Ishikawa (cell line): ENCODE measurements at regions not wholly inside any gene's neighbourhood (a gene's known extent, or its start where the extent isn't known, plus 50 kb on each side); places are given as distances from the start of the nearest gene placed in this dataset.

Source experiments
- CEBPB ChIP-seq: IDR thresholded peaks from 2 replicates; pipeline ENCODE4 v1.6.1; 2012
- CREB1 ChIP-seq: IDR thresholded peaks from 2 replicates; pipeline ENCODE4 v1.6.1; 2012; ENCODE audit warnings: low read depth
- EGR1 ChIP-seq: IDR thresholded peaks from 2 replicates; pipeline ENCODE4 v1.6.1; 2012
- EP300 ChIP-seq: IDR thresholded peaks from 2 replicates; pipeline ENCODE4 v1.6.1; 2012; ENCODE audit warnings: borderline replicate concordance
- FOXM1 ChIP-seq: IDR thresholded peaks from 2 replicates; pipeline ENCODE4 v1.6.1; 2012; ENCODE audit warnings: low read depth, borderline replicate concordance
- NFIC ChIP-seq: IDR thresholded peaks from 2 replicates; pipeline ENCODE4 v1.6.1; 2012
- RAD21 ChIP-seq: IDR thresholded peaks from 2 replicates; pipeline ENCODE4 v1.6.1; 2012; ENCODE audit warnings: low read depth
- TAF1 ChIP-seq: IDR thresholded peaks from 2 replicates; pipeline ENCODE4 v1.6.1; 2012; ENCODE audit warnings: low read depth, mild to moderate bottlenecking
- TCF12 ChIP-seq: IDR thresholded peaks from 2 replicates; pipeline ENCODE4 v1.6.1; 2012; ENCODE audit warnings: low read depth
- TEAD4 ChIP-seq: IDR thresholded peaks from 2 replicates; pipeline ENCODE4 v1.6.1; 2012
- YY1 ChIP-seq: IDR thresholded peaks from 2 replicates; pipeline ENCODE4 v1.6.1; 2012; ENCODE audit warnings: low read depth
- ZBTB7A ChIP-seq: IDR thresholded peaks from 2 replicates; pipeline ENCODE4 v1.6.1; 2012; ENCODE audit warnings: low read depth
- TF ChIP-seq, protein P1 (sequence below): IDR thresholded peaks from 2 replicates; pipeline ENCODE4 v1.6.1; 2012
- TF ChIP-seq, protein P2 (sequence below): IDR thresholded peaks from 2 replicates; pipeline ENCODE4 v1.6.1; 2012
- TF ChIP-seq, protein P3 (sequence below): IDR thresholded peaks from 2 replicates; pipeline ENCODE4 v1.6.1; 2012; ENCODE audit warnings: low read depth, mild to moderate bottlenecking

DNA sequence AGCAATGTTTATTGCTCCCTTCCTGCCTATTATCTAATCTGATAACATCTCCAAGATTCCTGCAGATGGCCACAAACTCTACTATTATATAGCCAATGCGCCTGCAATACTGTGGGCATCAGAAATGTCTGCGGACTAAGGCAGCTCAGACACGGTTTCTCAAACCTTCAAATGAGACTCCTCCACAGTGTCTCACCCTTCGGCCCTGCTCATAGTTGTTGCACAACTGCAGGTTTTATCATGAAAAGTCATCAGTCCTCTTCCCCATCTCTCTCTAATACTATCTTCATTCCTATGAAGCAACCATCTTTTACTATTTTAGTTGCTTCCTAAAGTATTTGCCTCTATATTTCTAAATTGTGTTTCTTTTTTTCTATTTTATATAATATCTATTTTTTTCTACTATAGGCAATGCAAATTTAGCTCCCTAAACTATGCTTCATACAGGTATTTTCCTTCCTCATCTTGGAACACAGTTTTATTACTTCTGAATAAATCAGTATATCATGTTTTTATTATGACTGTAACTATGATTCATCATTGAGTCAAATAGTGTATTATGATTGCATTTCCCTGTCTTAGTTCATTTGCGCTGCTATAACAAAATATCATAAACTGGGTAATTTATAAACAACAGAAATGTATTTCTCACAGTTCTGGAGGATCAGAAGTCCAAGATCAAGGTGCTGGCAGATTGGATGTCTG, 129.7 kb upstream of the EDNRA start:
- no peak for TF ChIP-seq FOXM1
- TF ChIP-seq, protein P1, sequence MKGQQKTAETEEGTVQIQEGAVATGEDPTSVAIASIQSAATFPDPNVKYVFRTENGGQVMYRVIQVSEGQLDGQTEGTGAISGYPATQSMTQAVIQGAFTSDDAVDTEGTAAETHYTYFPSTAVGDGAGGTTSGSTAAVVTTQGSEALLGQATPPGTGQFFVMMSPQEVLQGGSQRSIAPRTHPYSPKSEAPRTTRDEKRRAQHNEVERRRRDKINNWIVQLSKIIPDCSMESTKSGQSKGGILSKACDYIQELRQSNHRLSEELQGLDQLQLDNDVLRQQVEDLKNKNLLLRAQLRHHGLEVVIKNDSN = no peak
- TF ChIP-seq CREB1 = no peak
- no peak for TF ChIP-seq YY1
- no peak for TF ChIP-seq CEBPB

DNA sequence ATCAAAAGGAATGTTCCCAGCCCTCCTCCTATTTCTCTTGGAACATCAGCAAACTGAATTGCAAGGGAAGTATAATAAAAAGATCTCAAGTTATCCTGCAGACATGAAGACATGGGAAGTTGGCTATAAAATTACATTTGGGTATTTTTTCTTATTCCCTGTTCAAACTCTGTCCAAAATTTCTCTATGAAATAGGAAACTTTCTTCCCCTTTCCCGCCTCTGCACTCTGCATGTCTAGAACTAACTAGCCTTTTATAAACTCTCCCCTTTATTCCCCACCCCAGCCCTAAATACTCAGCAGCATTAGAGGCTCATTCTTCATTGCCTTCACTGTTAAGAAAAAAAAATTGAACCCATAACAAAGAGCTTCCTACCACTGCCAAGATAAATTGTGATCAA, 126.7 kb upstream of the EDNRA start:
- TF ChIP-seq TAF1 (no peak), FOXM1 (no peak), CREB1 (no peak), YY1 (no peak), EGR1 (no peak), NFIC (no peak), RAD21 (no peak), EP300 (no peak), TCF12 (no peak), TEAD4 (no peak), CEBPB (no peak), ZBTB7A (no peak)
- TF ChIP-seq, protein P1 = no peak
- TF ChIP-seq, protein P2, sequence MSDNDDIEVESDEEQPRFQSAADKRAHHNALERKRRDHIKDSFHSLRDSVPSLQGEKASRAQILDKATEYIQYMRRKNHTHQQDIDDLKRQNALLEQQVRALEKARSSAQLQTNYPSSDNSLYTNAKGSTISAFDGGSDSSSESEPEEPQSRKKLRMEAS = no peak
- TF ChIP-seq, protein P3, sequence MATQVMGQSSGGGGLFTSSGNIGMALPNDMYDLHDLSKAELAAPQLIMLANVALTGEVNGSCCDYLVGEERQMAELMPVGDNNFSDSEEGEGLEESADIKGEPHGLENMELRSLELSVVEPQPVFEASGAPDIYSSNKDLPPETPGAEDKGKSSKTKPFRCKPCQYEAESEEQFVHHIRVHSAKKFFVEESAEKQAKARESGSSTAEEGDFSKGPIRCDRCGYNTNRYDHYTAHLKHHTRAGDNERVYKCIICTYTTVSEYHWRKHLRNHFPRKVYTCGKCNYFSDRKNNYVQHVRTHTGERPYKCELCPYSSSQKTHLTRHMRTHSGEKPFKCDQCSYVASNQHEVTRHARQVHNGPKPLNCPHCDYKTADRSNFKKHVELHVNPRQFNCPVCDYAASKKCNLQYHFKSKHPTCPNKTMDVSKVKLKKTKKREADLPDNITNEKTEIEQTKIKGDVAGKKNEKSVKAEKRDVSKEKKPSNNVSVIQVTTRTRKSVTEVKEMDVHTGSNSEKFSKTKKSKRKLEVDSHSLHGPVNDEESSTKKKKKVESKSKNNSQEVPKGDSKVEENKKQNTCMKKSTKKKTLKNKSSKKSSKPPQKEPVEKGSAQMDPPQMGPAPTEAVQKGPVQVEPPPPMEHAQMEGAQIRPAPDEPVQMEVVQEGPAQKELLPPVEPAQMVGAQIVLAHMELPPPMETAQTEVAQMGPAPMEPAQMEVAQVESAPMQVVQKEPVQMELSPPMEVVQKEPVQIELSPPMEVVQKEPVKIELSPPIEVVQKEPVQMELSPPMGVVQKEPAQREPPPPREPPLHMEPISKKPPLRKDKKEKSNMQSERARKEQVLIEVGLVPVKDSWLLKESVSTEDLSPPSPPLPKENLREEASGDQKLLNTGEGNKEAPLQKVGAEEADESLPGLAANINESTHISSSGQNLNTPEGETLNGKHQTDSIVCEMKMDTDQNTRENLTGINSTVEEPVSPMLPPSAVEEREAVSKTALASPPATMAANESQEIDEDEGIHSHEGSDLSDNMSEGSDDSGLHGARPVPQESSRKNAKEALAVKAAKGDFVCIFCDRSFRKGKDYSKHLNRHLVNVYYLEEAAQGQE = no peak

DNA sequence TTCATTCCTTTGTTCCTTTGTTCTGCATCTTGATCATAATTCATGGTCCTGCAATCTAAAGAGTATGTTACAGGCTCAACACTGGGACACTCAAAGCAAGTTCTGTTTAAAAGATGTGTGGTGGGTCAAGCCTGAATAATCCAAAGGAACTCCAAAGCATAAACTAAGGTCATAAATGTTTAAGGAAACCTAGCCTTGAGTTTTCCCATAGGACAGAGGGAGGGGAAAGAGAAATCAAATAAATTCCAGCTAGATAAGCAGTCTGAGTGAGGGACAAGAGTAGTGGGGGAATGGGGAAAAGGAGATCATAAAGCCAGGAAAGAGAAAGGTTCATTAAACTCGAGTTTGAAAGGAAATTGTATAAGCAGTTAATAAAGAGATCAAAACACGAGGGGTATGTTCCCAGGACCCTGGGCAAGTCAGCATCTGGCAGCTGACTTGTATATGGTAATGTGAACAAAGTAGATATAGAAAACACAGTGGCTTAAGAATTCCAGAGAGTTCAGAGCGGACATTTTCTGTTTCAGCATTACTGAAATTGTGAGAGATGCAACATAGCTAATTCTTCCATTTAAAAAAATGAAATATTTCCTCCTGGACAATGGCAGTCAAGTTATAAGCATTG, 125.8 kb upstream of the EDNRA start:
- no peak for TF ChIP-seq CREB1
- TF ChIP-seq YY1 = no peak
- TF ChIP-seq, protein P2 = no peak
- TF ChIP-seq TEAD4 = no peak
- TF ChIP-seq NFIC = no peak
- TF ChIP-seq ZBTB7A = no peak
- TF ChIP-seq CEBPB = no peak
- TF ChIP-seq TCF12 = no peak
- TF ChIP-seq EP300 = no peak
- TF ChIP-seq, protein P3 = no peak
- TF ChIP-seq, protein P1 = no peak
- no peak for TF ChIP-seq TAF1
- TF ChIP-seq RAD21 = no peak
- no peak for TF ChIP-seq EGR1
- no peak for TF ChIP-seq FOXM1

DNA sequence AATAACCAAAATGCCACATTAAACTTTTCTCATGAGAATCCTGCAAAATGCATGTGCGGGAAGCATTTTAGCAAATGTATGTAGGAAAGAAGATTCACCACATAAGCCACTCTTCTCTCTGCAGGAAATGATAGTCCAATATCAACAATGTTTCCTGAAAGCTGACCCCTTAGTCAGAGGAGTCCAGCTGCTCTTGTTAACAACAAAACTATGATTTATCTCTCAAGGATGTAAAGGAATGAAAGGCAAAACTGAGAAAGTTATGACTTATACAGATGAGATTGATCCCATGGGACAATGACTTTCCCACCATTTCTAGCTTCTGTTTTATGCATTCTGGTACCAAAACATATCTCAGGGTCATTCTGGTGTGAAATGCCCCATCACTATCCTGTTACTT, 125.0 kb upstream of the EDNRA start:
- TF ChIP-seq EGR1 = no peak
- TF ChIP-seq ZBTB7A = no peak

DNA sequence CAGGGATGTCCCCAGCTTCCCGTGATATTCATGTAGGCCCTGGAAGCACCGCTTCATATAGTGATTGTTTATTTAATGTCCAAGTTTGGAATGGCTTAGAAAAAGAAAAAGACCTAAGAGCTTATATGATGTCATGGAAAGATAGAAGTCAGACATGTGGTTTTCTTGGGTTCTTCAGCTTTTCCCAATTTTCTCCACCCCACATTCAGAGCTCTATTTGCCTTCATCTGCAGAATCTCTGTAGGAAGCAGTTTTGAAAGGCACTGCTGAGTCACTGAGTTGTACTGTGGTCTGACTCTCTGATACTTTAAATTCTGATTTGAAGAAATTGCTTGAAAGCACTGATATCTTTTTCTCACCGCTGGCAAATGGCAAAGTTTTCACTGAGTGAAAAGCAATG, 120.6 kb upstream of the EDNRA start:
- no peak for TF ChIP-seq RAD21

DNA sequence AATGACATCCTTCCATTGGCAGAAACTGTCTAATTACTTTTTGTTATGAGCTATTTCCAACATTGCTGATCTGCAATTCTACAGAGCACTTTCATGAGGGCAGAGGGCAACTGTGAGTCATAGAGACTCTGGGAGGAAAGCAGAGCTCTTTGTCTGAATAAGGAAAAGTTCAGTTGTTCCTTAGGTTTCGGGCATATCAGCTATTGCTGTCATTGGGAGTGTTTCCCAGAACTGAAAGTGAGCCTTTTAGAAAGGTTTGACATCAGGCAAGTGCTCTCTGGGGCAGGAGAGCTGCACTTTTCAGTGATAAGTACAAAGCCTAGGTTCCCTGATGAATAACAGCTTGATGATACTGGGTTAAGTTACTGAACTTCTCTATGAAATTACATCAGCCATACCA, 119.2 kb upstream of the EDNRA start:
- TF ChIP-seq CEBPB (no peak), TCF12 (no peak), TAF1 (no peak), YY1 (no peak), FOXM1 (no peak), EGR1 (no peak), TEAD4 (no peak), CREB1 (no peak), ZBTB7A (no peak), EP300 (no peak), RAD21 (no peak)
- TF ChIP-seq, protein P3 = no peak
- TF ChIP-seq, protein P2 = no peak
